Transverse colon (tissue), 4 donors: ENCODE measurements at regions not wholly inside any gene's neighbourhood (a gene's known extent, or its start where the extent isn't known, plus 50 kb on each side); places are given as distances from the start of the nearest gene placed in this dataset.

Source experiments
- CTCF ChIP-seq, 5 experiments: fragments of 200-600 bp in 3 of 5; fragments of 450-650 bp in 2 of 5; sonication (generic) in 3 of 5; IDR thresholded peaks; 1 replicate in 2 of 5; 2 replicates in 3 of 5; pipeline ENCODE4 v1.5.1; 2016 to 2017; ENCODE audit warnings: antibody characterized with exemption in 5 of 5, inconsistent platforms in 3 of 5, mild to moderate bottlenecking in 2 of 5, moderate library complexity in 1 of 5
- EP300 ChIP-seq: sonication (generic); formaldehyde crosslinking; IDR thresholded peaks from one replicate; pipeline ENCODE4 v1.6.1; 2017; ENCODE audit warnings: antibody characterized with exemption, low read depth
- POLR2A ChIP-seq: fragments of 450-650 bp; IDR thresholded peaks from one replicate; pipeline ENCODE4 v1.6.1; 2016; ENCODE audit warnings: antibody characterized with exemption, mild to moderate bottlenecking, moderate library complexity
- POLR2AphosphoS5 ChIP-seq, 3 donors: sonication (generic); formaldehyde crosslinking; IDR thresholded peaks; one replicate each; pipeline ENCODE4 v1.6.1; 2016; ENCODE audit warnings: antibody characterized with exemption in 3 of 3

- TF ChIP-seq CTCF (IDR thresholded peaks at IDR 0.05) = no peak
- no peak for TF ChIP-seq POLR2A
- no peak for TF ChIP-seq POLR2AphosphoS5 (IDR thresholded peaks at IDR 0.05)
- no peak for TF ChIP-seq EP300
Observed at GRCh38 chrX:129239371-129239770, 283.9 kb downstream of the SMARCA1 start.
